ENCODE measurements at regions not wholly inside any gene's neighbourhood (a gene's known extent, or its start where the extent isn't known, plus 50 kb on each side); places are given as distances from the start of the nearest gene placed in this dataset.

GRCh38 chr9:28050046-28050445 lies 476.8 kb upstream of the C9orf72 start (continued):
- TF ChIP-seq E2F8 (IDR thresholded peaks at IDR 0.05; ENCODE audit: low read depth, partially characterized antibody) (no peak), TCF3 (IDR thresholded peaks at IDR 0.05; ENCODE audit: borderline replicate concordance, insufficient read depth, low read depth, low read length) (no peak), CHD2 (IDR thresholded peaks at IDR 0.05; ENCODE audit: borderline replicate concordance, low read depth, low read length) (no peak), IRF5 (IDR thresholded peaks at IDR 0.05; ENCODE audit: borderline replicate concordance) (no peak), NFYA (IDR thresholded peaks at IDR 0.05; ENCODE audit: borderline replicate concordance, low read depth, low read length) (no peak), ELK1 (IDR thresholded peaks at IDR 0.05; ENCODE audit: low read depth, low read length) (no peak), ATF2 (IDR thresholded peaks at IDR 0.05; ENCODE audit: low read length) (no peak), IRF4 (IDR thresholded peaks at IDR 0.05; ENCODE audit: low read depth, low read length) (no peak), ZNF217 (IDR thresholded peaks at IDR 0.05) (no peak), MYC (IDR thresholded peaks at IDR 0.05; ENCODE audit: insufficient read depth, insufficient read length, insufficient replicate concordance, low read length, severe bottlenecking) (no peak), NR2C1 (IDR thresholded peaks at IDR 0.05) (no peak)
